ENCODE measurements at regions not wholly inside any gene's neighbourhood (a gene's known extent, or its start where the extent isn't known, plus 50 kb on each side); places are given as distances from the start of the nearest gene placed in this dataset.

DNA sequence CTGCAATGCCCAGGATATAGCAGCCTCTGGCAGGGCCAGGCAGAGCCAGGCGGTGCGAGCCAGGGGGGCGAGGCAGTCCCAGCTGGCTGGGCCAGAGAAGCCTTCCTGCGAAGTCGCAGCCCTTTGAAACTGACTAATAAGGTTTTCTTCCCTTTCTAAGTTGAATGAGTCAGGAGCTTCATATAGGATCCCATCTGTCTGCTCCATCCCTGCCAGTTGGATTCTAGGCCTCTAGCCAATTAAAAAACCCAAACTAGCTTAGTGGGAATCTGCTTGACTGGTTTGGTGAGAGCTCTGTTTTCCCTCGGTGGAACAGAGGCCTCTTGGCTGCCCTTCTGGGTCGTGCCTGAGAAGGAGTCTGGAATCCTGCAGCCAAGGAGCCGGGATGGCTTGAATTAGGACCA is 70.1 kb upstream of the RAPGEF1 start:
- no peak for DNase-seq (ENCODE audit: low spot score)

DNA sequence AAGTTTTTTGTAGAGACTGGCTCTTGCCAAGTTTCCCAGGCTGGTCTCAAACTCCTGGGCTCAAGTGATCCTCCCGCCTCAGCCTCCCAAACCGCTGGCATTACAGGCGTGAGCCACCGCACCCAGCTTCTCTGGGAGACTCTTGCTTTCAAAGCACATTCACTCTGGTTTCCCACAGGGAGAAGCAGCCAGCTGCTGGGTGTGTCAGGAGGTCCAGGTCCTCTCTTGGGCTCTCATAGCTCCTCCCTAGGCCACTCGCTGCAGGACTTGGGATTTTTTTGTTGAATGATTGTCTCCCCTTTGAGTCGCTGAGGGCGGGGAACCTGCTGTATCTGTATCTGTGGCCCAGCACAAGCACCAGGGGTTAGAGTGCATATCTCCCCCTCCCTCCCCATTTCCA is 68.4 kb upstream of the RAPGEF1 start:
- DNase-seq (ENCODE audit: low spot score): no peak

DNA sequence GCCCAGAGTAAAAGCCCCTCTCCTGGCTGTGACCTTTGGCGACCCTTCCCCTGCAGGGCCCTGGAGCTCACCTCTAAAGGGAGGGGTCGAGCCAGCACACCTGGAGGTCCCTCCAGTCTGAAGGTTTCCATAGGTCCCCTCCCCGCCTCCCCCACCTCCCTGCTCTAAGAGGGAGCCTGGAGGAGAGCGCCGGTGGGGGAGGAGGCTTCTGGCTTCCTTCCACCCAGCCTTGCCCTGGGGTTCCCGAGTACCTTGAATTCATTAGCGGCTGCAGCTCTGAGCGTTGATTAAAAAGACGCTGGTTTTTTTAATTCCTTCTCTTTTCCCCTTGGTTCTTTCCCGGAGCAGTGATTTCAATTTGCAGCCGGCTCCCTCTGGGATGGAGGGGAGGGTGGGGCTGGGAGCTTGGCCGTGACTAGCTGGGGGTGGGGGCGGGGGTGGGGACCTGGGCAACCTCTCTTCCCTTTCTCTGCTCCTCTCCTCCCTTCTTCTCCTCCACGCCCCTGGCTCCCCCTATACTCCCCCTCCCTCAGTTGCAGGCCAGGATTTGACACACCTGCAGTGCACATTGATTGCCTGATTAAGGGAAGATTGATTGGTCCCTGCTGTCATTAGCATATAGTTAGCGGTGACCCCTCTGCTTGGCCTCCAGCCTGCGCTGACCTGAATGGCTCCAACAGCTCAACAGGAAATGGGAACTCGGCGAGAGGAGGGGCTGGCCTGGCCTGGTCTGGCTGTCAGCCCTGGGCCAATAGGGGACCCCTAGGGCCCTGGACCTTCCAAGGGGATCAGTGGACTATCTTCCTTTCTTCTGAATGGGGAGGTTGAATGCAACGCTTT is 67.5 kb upstream of the RAPGEF1 start:
- DNase-seq (ENCODE audit: low spot score): no peak

GRCh38 chr9:131805803-131806202 is 65.9 kb upstream of the RAPGEF1 start:
- no peak for DNase-seq (ENCODE audit: low spot score)

DNA sequence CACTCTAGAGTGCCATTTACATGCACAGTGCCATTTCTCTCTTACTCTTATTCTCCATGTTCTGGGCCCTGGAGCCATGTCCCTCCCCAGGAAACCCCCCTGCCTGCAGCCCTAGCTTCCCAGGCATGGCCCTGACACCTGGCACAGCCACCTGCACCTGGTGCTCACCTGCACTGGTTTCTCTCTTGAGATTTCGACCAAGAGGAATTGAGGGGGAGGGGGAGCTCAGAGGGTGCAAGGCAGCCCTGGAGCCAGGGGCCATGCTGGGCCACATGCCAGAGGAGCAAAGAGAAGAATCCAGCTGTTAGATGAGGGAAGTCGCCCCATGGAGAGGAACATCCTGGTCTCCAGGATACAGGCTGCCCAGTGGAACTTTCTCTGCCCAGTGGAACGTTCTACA is 65.0 kb upstream of the RAPGEF1 start:
- DNase-seq (ENCODE audit: low spot score): no peak

DNA sequence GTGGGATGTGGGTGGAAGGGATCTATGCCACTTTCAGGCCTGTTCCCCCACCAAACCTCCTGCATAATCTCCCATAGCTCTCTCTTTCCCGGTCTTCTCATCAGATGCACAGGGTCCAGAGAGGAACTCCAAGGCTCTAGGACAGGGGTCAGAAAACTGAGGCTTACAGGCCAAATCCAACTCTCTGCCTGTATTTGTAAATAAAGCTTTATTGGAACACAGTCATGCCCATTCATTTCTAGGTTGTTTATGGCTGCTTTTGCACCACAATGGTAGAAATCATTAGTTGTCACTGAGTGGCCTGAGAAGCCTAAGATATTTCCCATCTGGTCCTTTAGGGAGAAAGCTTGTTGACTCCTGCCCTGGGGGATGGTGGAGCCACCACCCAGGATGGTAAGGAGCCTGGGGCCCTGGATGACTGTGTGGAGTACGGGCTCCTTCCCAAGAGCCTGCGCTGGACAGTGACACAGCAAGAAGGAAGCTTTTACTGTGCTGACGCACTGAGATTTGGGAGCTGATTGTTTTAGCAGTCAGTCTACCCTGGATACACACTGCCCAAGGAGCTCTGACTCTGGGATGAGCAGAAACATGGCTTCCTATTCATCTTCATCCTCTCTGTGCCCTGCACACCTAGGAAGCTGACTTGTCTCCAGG is 64.0 kb upstream of the RAPGEF1 start:
- DNase-seq (ENCODE audit: low spot score): no peak

GRCh38 chr9:131801810-131802209 is 61.9 kb upstream of the RAPGEF1 start:
- DNase-seq (ENCODE audit: low spot score): no peak

GRCh38 chr9:131800843-131801242 is 61.0 kb upstream of the RAPGEF1 start:
- no peak for DNase-seq (ENCODE audit: low spot score)

DNA sequence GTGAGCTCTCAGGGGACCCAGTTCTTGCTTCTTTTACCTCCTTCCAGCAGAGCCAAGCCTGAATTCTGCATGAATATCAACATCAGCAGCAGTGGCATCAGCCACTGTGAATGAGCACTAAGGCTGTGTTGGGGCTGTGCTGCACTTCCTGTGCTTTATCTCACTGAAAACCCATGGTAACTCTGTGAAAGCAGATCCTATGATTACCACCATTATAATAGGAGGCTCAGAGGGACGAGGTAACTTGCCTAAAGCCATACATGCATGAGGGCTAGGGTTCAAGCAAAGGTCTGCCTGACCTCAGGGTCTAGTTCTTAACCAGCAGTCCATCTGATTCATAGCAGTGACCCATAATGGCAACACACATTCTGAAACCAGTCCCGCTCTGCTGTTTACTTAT is 60.5 kb upstream of the RAPGEF1 start:
- no peak for DNase-seq (ENCODE audit: low spot score)

DNA sequence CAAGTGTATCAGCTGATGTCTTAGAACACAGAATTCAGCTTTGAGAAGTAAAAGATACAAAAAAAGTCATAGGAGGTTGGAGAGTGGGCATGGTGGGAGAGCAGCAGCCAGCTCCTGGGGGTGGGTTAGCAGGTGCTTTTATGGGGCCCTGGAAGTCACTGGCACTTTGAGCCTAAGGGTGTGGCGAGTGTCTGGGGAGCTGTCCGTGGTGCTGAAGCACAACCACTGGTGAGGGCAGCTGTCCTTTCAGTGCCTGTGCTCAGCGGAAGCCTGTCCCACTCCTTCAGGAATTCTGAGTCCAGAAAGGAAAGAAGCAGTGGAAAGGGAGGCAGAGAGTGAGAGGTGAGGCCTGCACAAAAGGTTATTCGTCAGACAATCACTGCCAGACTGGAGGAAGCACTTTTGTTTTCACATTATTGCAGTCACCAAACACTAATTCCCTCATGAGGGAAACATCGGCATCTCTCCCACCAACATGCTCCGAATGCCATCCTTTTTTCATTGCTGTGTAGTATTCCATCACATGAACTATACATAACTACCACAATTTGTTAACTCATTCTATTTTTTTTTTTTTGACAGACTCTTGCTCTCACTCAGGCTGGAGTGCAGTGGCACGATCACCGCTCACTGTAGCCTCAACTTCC is 59.4 kb upstream of the RAPGEF1 start:
- peak; percentile 30 for DNase-seq (ENCODE audit: low spot score)

DNA sequence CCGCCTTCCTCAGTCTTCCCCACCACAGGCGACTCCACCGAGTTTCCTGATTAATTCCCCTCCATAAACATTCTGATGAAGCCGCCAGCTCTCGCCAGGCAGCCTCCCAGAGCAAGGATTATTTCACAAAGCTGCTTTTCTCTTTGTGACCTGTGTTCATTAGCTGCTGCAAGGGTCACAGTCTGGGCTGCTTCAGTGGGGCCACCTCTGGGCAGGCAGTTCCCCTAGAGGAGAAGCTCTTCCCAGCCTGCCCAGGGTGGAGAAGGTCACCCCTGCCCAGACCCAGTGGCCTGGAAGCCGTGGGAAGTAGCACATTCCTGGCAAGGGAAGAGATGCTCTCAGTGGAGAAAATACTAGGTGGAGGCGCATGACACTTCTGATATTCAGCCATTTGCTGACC is 58.4 kb upstream of the RAPGEF1 start:
- DNase-seq (ENCODE audit: low spot score): no peak

GRCh38 chr9:131794393-131794792 is 54.5 kb upstream of the RAPGEF1 start:
- DNase-seq (ENCODE audit: low spot score): no peak

GRCh38 chr9:131791542-131792254 is 51.8 kb upstream of the RAPGEF1 start:
- no peak for DNase-seq (ENCODE audit: low spot score)
